Breast epithelium (tissue), 4 donors: ENCODE measurements at regions not wholly inside any gene's neighbourhood (a gene's known extent, or its start where the extent isn't known, plus 50 kb on each side); places are given as distances from the start of the nearest gene placed in this dataset.

Experiments
- DNase-seq, 2 donors: peaks; one replicate each; pipeline ENCODE4 v3.0.0-alpha.2; 2019; ENCODE audit warnings: low spot score in 2 of 2
- H3K27ac ChIP-seq, 2 donors: fragments of 200-600 bp; sonication (generic) in 1 of 2; one replicate each; pipeline ENCODE4 v1.5.1; 2016 to 2019; ENCODE audit warnings: mild to moderate bottlenecking in 1 of 2
- H3K27me3 ChIP-seq, 2 donors: fragments of 200-600 bp; sonication (generic) in 1 of 2; one replicate each; pipeline versions ENCODE4 v1.5.1 to v1.6.0; 2017 to 2019; ENCODE audit warnings: control low read depth in 1 of 2, mild to moderate bottlenecking in 1 of 2
- H3K36me3 ChIP-seq: fragments of 200-600 bp; one replicate; pipeline ENCODE4 v1.5.1; 2019
- H3K4me1 ChIP-seq, 2 donors: fragments of 200-600 bp; sonication (generic); one replicate each; pipeline ENCODE4 v1.5.1; 2016 to 2019; ENCODE audit warnings: control low read depth in 1 of 2
- H3K4me3 ChIP-seq, 3 donors: fragments of 200-600 bp; sonication (generic); 1 replicate in 2 of 3; 2 replicates in 1 of 3; pipeline ENCODE4 v1.5.1; 2016 to 2019; ENCODE audit warnings: mild to moderate bottlenecking in 3 of 3, moderate library complexity in 2 of 3
- H3K9me3 ChIP-seq, 2 donors: fragments of 200-600 bp; sonication (generic) in 1 of 2; one replicate each; pipeline ENCODE4 v1.5.1; 2016 to 2019; ENCODE audit warnings: control low read depth in 1 of 2
- CTCF ChIP-seq, 3 donors: fragments of 450-650 bp; IDR thresholded peaks; one replicate each; pipeline ENCODE4 v1.5.1; 2016 to 2017; ENCODE audit warnings: antibody characterized with exemption in 3 of 3, mild to moderate bottlenecking in 3 of 3, moderate library complexity in 3 of 3
- POLR2A ChIP-seq: fragments of 450-650 bp; IDR thresholded peaks from one replicate; pipeline ENCODE4 v1.6.1; 2016; ENCODE audit warnings: antibody characterized with exemption, mild to moderate bottlenecking, moderate library complexity
- POLR2AphosphoS5 ChIP-seq, 3 donors: sonication (generic); formaldehyde crosslinking; IDR thresholded peaks; one replicate each; pipeline ENCODE4 v1.6.1; 2017; ENCODE audit warnings: antibody characterized with exemption in 3 of 3
- intact Hi-C: fragments of 100-400 bp; cut with DNase I; formaldehyde crosslinking; loops from one replicate; pipeline ENCODE4 v1.15.1; 2023; ENCODE audit warnings: low total_unique reads

GRCh38 chr10:53469383-53469782, 696.8 kb upstream of the MBL2 start:
- intact Hi-C loops, result no loop called here
- Histone ChIP-seq H3K4me3 (no peak overlapping the region), H3K4me1 (no peaks in the 10 kb centered on the region), H3K36me3 (no peaks in the 10 kb centered on the region), H3K27ac (no peak overlapping the region), H3K27me3 (no peaks in the 10 kb centered on the region), H3K9me3 (no peaks in the 10 kb centered on the region)
- TF ChIP-seq POLR2AphosphoS5 (IDR thresholded peaks at IDR 0.05) (no peak), CTCF (IDR thresholded peaks at IDR 0.05) (no peak), POLR2A (no peak)
- no peak for DNase-seq

DNA sequence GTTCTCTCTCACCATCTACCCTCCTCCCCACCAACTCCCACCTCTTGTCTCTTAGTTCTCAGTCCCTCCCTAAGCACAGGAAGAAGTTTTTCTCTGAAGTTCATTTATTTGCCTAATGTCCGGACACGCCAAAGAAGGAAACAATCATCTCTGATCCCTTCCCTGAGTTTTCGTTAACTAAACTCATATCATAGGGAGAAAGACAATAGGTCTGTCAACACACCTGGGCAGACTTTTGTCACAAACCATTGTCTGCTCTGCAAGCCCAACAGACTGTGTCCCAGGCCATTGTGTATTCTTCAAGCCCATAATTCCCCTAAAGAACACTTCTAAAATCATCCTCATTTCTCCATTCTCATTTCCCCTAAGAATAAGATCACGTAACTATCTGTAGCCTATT, 691.0 kb upstream of the MBL2 start:
- no peaks in the 10 kb centered on the region for H3K4me1 ChIP-seq
- no peaks in the 10 kb centered on the region for H3K9me3 ChIP-seq
- TF ChIP-seq POLR2AphosphoS5 (IDR thresholded peaks at IDR 0.05), result no peak
- TF ChIP-seq POLR2A, result no peak
- no peak for TF ChIP-seq CTCF (IDR thresholded peaks at IDR 0.05)
- no peak overlapping the region for H3K27ac ChIP-seq
- H3K36me3 ChIP-seq, result no peaks in the 10 kb centered on the region
- DNase-seq, result no peak
- no peaks in the 10 kb centered on the region for H3K27me3 ChIP-seq
- intact Hi-C loops, result no loop called here
- H3K4me3 ChIP-seq, result no peak overlapping the region

DNA sequence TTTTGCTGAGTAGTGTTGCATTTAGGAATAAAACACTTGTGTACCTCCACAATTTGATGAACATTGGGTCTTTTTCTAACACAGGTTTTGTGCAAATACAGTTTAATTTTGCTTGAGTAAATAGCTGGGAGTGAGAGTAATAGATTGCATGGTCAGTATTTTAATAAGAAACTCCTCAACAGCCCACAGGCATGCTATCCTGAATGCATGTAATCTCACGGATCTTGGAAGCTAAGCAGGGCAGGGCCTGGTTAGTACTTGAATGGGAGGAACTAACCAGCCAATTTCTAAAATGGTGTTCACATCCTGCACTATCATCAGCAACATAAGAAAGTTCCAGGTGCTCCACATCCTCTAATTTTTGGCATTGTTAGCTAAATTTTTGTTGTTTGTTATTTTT, 685.4 kb upstream of the MBL2 start:
- Histone ChIP-seq H3K9me3 (no peaks in the 10 kb centered on the region), H3K36me3 (no peaks in the 10 kb centered on the region), H3K4me1 (no peaks in the 10 kb centered on the region), H3K4me3 (no peak overlapping the region), H3K27ac (no peak overlapping the region), H3K27me3 (no peaks in the 10 kb centered on the region)
- TF ChIP-seq CTCF (IDR thresholded peaks at IDR 0.05), result no peak
- no peak for TF ChIP-seq POLR2A
- TF ChIP-seq POLR2AphosphoS5 (IDR thresholded peaks at IDR 0.05), result no peak
- DNase-seq, result no peak
- intact Hi-C loops, result no loop called here

DNA sequence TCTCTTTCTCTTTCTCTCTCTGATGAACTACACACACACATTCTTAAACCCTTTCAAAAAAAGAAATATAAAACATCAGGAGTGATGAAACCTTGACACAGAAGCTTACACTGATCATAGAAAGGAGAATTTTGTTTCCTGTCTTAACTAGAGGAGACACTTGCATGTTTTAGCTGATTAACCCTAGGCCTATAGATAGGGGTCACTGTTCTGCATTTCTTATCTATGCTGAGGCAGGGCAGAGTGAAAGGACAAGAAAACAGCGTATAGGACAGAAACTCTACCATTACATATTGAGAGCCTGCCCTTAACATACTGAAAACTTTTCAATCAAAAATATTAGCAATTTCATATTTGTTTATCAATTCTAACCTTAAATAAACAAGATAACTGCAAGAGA, 680.6 kb upstream of the MBL2 start:
- no peaks in the 10 kb centered on the region for H3K27me3 ChIP-seq
- intact Hi-C loops, result no loop called here
- no peak overlapping the region for H3K4me3 ChIP-seq
- no peaks in the 10 kb centered on the region for H3K36me3 ChIP-seq
- DNase-seq, result no peak
- TF ChIP-seq POLR2AphosphoS5 (IDR thresholded peaks at IDR 0.05), result no peak
- H3K9me3 ChIP-seq, result no peaks in the 10 kb centered on the region
- no peak overlapping the region for H3K27ac ChIP-seq
- H3K4me1 ChIP-seq, result no peaks in the 10 kb centered on the region

GRCh38 chr10:53447576-53447975, 675.0 kb upstream of the MBL2 start:
- Histone ChIP-seq H3K27ac (no peak overlapping the region), H3K36me3 (no peaks in the 10 kb centered on the region), H3K4me3 (no peak overlapping the region), H3K9me3 (peaks cover 0 to 3% of the 10 kb centered on the region in 2 donors), H3K27me3 (no peaks in the 10 kb centered on the region), H3K4me1 (no peaks in the 10 kb centered on the region)
- DNase-seq, result no peak
- intact Hi-C loops, result no loop called here
- no peak for TF ChIP-seq CTCF (IDR thresholded peaks at IDR 0.05)

GRCh38 chr10:53441843-53442242, 669.3 kb upstream of the MBL2 start:
- intact Hi-C loops, result no loop called here
- no peak for TF ChIP-seq POLR2AphosphoS5 (IDR thresholded peaks at IDR 0.05)
- TF ChIP-seq CTCF (IDR thresholded peaks at IDR 0.05), result no peak
- TF ChIP-seq POLR2A, result no peak
- Histone ChIP-seq H3K4me1 (no peaks in the 10 kb centered on the region), H3K4me3 (no peak overlapping the region), H3K36me3 (no peaks in the 10 kb centered on the region), H3K27me3 (no peaks in the 10 kb centered on the region), H3K9me3 (no peaks in the 10 kb centered on the region), H3K27ac (no peak overlapping the region)
- no peak for DNase-seq
